IMR-90 (cell line): ENCODE measurements at regions not wholly inside any gene's neighbourhood (a gene's known extent, or its start where the extent isn't known, plus 50 kb on each side); places are given as distances from the start of the nearest gene placed in this dataset.

Experiments
- BHLHE40 ChIP-seq: fragments of 150-350 bp; IDR thresholded peaks from 2 replicates; pipeline ENCODE4 v1.6.1; 2016; ENCODE audit warnings: mild to moderate bottlenecking, low read depth, low read length
- CEBPB ChIP-seq: IDR thresholded peaks from 2 replicates; pipeline ENCODE4 v1.6.1; 2012; ENCODE audit warnings: low read depth, low read length, improper control_type of control experiment
- CHD1 ChIP-seq: IDR thresholded peaks from 2 replicates; pipeline ENCODE4 v1.6.1; 2012; ENCODE audit warnings: low read depth, low read length, improper control_type of control experiment
- CTCF ChIP-seq: conservative IDR thresholded peaks from 2 replicates; pipeline ENCODE4 v1.5.1; 2012; ENCODE audit warnings: mild to moderate bottlenecking, low read depth, low read length, improper control_type of control experiment
- FOS ChIP-seq: fragments of 150-350 bp; IDR thresholded peaks from 2 replicates; pipeline ENCODE4 v1.6.1; 2016; ENCODE audit warnings: low read depth, low read length
- MAZ ChIP-seq: IDR thresholded peaks from 2 replicates; pipeline ENCODE4 v1.6.1; 2012; ENCODE audit warnings: low read depth, mild to moderate bottlenecking, low read length, improper control_type of control experiment, moderate library complexity, borderline replicate concordance
- MXI1 ChIP-seq: IDR thresholded peaks from 2 replicates; pipeline ENCODE4 v1.6.1; 2012; ENCODE audit warnings: low read depth, mild to moderate bottlenecking, low read length, moderate library complexity, borderline replicate concordance
- POLR2A ChIP-seq: IDR thresholded peaks from 2 replicates; pipeline ENCODE4 v1.6.1; 2012; ENCODE audit warnings: mild to moderate bottlenecking, low read depth, low read length
- RAD21 ChIP-seq: IDR thresholded peaks from 2 replicates; pipeline ENCODE4 v1.6.1; 2012; ENCODE audit warnings: low read length, improper control_type of control experiment
- RCOR1 ChIP-seq: IDR thresholded peaks from 2 replicates; pipeline ENCODE4 v1.6.1; 2012; ENCODE audit warnings: mild to moderate bottlenecking, low read length, improper control_type of control experiment; ENCODE audit not compliant: insufficient replicate concordance
- RFX5 ChIP-seq: IDR thresholded peaks from 2 replicates; pipeline ENCODE4 v1.8.0; 2012; ENCODE audit warnings: low read depth, mild to moderate bottlenecking, low read length, moderate library complexity
- SMC3 ChIP-seq: fragments of 150-350 bp; IDR thresholded peaks from 2 replicates; pipeline ENCODE4 v1.6.1; 2016; ENCODE audit warnings: low read depth, mild to moderate bottlenecking, antibody characterized with exemption, low read length, moderate library complexity
- USF2 ChIP-seq: fragments of 150-350 bp; IDR thresholded peaks from 2 replicates; pipeline ENCODE4 v1.6.1; 2017; ENCODE audit warnings: mild to moderate bottlenecking, antibody characterized with exemption, low read length, low read depth
- TF ChIP-seq, protein P1 (sequence below): fragments of 150-350 bp; IDR thresholded peaks from 2 replicates; pipeline ENCODE4 v1.6.1; 2016; ENCODE audit warnings: low read depth, mild to moderate bottlenecking, low read length, moderate library complexity, borderline replicate concordance

DNA sequence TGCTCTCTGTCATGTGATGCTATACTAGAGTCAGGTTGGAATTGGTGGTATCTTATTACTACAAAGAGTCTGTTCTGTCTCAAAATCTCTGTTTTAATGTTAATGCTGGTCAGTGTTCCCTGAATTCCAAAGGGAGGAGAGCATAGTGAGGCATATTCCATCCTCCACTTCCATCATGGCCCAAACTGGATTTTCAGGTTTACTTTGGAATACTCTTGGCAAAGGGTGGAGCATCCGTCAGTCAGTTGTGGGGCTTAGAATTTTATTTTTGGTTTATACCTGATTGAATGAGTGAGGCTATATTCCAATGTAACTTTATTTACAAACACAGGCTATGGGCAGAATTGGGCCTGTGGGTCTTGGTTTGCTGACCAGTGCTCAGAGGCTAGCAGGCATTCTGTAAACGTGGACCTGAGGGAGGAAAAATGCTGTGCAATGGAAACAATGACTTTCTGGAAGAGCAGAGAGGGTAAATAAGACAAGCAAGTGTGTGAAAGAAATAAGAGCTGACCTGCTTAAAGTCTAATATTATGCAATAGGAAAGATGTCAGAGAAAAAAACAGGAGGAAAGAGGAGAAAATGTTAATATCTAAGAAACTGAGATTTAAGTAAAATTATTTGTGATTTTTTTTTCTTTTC lies 106.2 kb upstream of the CLINT1 start:
- TF ChIP-seq CTCF (no peak), POLR2A (no peak), MXI1 (no peak), SMC3 (no peak), USF2 (no peak), RAD21 (no peak), RFX5 (no peak), MAZ (no peak), RCOR1 (no peak), CHD1 (no peak), FOS (no peak), CEBPB (no peak), BHLHE40 (no peak)
- TF ChIP-seq, protein P1, sequence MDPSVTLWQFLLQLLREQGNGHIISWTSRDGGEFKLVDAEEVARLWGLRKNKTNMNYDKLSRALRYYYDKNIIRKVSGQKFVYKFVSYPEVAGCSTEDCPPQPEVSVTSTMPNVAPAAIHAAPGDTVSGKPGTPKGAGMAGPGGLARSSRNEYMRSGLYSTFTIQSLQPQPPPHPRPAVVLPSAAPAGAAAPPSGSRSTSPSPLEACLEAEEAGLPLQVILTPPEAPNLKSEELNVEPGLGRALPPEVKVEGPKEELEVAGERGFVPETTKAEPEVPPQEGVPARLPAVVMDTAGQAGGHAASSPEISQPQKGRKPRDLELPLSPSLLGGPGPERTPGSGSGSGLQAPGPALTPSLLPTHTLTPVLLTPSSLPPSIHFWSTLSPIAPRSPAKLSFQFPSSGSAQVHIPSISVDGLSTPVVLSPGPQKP: no peak
